Stimulated activated naive CD4-positive, alpha-beta T cell treated with Interleukin-2 at 50 U/mL for 16 hours (primary cell): ENCODE measurements at regions not wholly inside any gene's neighbourhood (a gene's known extent, or its start where the extent isn't known, plus 50 kb on each side); places are given as distances from the start of the nearest gene placed in this dataset.

Experiments used
- DNase-seq: peaks from one replicate; lab custom pipeline; 2025; lab: John Stamatoyannopoulos, UW

DNA sequence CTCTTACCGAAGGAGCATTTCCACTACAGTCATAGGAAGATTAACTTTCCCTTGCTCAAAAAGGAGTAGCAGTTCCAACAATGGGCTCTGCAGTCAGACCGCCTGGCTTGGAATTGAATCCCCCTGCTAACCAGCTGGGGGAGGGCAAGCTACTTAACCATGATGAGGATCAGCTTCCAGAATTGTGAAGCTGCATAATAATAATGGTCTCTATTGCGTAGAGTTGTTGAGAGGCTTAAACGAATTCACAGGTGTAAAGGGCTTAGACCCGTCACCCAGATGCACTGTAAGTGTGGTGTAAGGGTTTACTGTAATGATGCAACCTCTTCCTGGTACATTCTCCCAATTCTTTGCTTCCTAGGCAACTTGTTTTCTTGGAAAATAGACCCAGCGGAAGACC is 185.2 kb upstream of the RGMA start:
- DNase-seq: no peak

DNA sequence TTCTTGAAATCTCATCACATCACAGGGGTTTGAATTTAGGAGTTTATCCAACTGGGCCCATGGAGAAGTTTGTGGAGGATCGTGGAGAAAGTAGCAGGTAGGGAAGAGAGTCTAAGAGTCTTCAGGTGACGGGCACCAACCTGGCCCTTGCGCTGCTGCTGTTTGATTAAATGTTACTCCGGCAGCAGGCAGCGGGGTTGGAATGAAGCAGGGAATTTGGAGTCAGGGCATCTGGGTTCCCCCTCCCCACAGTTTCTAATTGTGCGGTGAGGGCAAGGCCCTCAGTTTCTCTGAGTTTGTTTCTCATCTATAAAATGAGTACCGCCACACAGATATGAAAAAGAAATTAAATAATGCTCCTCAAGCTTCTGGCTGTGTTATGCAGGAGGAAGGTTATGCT is 182.9 kb upstream of the RGMA start:
- DNase-seq: no peak

GRCh38 chr15:93270937-93271467 is 182.0 kb upstream of the RGMA start:
- DNase-seq: no peak

- DNase-seq: no peak
These were observed 179.1 kb upstream of the RGMA start for GRCh38 chr15:93268066-93268465.

DNA sequence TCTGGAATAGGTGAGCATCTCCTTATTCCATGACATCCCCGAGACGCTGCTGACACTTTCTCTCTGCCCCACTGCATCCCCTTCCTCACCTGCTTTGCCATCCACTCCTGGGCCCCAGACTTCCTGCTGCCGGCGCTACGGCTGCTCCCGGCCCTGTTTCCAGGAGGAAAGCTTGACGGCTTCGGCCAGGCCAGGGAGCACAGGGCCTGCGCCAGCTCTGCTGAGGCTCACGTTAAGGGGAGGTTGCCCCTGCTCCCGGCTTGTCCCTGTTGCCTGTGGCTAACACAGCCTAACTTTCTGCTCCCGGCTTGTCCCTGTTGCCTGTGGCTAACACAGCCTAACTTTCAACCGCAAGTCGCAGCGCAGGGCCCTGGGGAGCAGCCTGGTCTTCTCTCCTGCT is 177.3 kb upstream of the RGMA start:
- DNase-seq: no peak

DNA sequence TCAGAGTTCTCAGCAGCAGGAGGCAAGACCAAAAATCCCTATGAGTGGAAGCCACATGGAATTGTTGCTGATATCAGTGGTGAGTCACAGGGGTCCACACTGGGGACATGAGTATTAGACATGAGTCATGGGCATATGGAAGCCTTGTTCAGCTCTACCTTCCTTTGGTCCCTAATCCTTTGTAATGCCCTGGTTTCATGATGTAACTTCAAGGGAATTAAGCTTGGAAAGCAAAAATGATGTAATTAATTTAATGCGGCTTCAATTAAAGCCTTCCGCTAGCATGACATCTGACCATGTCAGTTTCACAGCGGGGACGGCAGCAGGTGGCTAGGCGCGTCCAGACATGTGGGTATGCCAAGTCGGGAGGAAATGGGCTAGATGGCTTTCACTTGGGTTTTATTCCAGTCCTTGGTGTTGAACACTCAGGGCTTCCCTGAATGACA is 176.1 kb upstream of the RGMA start:
- no peak for DNase-seq

DNA sequence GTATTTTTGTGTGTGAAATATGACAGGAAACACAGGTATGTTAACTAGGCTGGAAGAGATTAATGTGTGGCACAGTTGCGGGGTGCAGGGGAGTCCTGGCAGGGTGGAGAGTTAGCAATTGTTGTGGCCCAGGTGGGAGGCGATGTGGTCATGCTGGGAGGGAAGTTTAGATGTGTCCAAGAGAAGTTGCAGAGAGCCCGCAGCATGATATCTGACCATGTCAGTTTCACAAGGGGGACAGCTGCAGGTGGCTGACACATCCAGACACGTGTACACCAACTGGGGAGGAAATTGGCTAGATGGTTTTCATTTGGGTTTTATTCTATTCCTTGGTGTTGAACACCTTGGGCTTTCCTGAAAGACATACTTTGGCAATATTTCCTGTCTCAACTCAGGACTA is 172.8 kb upstream of the RGMA start:
- no peak for DNase-seq

GRCh38 chr15:93257920-93258319 is 168.9 kb upstream of the RGMA start:
- DNase-seq: no peak

DNA sequence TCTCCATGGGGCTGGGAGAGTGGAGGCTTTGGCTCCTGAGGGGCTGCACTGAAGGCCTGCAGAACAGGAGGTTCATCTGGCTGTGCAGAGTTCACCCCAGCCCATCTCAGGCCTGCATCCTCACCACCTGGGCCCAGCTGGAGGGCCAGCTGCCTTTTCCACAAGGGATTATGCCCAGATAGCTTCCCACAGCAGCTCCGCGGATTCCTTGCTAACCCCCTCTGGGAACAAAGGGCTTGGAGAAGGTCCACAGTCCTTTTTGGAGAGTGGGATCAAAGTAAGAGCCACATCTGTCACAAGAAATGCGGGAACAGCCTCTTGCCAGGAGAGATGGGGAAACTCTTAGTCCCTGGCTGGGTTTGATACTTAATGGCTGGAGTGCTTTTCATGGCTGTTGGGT is 164.7 kb upstream of the RGMA start:
- no peak for DNase-seq

GRCh38 chr15:93252780-93253179 is 163.8 kb upstream of the RGMA start:
- DNase-seq: no peak

GRCh38 chr15:93250950-93251349 is 161.9 kb upstream of the RGMA start:
- no peak for DNase-seq

GRCh38 chr15:93250209-93250608 is 161.2 kb upstream of the RGMA start:
- DNase-seq: no peak

- DNase-seq: no peak
These were observed 160.6 kb upstream of the RGMA start for GRCh38 chr15:93249623-93250022.

DNA sequence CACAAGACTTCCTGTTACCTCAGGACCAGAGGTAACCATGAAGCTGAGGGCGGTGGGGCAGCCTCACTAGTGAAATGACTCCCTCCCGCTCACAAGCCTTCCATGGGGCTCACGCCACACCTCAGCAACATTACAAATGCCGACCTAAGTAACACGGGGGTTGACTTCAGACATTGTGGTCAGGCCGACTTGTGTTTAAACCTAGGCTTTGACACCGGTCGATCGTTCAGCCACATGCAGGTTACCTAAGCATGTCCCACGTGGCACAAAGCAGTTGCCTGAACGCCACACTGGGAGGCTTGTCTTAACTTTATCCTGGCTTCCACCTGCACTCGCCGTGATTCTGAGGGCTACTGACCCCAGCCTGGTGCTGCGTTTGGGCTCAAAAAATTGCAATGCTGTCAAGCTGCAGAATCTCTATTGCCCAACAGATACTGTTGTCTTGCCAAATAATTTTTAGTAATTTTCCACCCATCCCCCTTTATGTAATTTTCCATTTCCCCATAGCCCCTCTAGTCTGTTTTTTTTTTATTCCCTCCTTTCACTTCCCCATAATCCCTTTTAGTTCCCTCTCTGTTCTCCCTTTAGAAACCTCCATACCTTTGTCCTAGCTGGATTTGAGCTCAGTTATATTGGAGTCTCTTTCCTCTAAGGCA is 158.6 kb upstream of the RGMA start:
- no peak for DNase-seq

DNA sequence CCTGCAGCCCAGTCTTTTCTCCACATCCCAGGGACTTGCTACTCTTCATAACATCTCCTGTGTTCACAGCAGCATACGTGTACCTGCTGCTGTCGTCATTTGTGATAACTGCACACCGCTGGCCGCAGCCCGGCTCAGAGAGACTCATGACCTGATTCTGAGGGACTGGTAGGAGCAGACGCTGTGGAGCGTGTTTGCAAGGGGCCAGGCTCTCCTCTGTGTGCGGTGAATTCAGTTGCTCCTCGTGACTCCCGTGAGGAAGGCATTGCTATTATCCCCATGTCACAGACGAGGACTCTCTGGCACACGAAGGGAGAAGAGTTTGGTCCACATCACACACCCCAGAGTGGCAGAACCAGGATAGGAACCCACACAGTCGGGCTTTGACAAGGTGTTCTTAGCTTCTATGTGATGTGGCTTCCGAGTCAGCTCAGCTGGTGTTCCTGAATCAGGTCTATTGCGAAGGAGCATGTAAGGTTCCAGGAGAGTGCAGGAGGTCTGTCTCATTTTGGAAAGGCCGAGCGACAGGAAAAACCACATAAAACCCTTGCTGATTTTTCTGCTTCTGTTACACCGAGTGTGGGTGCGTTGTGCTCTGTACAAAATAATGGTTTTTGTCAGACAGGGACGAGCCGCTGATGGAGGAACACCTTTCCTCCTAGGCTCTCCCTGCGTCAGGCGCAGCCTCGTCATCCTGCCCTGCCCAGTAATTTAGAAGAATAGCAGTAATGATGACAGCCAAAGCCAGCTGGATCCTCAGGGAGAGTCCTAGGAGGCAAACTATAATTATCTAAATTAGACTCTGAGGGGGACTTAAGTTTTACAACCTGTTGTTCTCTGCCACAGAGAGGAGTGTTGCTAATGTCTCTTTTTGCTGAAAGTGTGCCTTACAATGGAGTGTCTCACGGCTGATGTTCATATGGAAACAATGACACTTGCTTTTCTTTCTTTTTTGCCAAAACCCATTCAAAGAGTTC is 157.5 kb upstream of the RGMA start:
- no peak for DNase-seq

- no peak for DNase-seq
These were observed 156.6 kb upstream of the RGMA start for GRCh38 chr15:93245661-93246042.

DNA sequence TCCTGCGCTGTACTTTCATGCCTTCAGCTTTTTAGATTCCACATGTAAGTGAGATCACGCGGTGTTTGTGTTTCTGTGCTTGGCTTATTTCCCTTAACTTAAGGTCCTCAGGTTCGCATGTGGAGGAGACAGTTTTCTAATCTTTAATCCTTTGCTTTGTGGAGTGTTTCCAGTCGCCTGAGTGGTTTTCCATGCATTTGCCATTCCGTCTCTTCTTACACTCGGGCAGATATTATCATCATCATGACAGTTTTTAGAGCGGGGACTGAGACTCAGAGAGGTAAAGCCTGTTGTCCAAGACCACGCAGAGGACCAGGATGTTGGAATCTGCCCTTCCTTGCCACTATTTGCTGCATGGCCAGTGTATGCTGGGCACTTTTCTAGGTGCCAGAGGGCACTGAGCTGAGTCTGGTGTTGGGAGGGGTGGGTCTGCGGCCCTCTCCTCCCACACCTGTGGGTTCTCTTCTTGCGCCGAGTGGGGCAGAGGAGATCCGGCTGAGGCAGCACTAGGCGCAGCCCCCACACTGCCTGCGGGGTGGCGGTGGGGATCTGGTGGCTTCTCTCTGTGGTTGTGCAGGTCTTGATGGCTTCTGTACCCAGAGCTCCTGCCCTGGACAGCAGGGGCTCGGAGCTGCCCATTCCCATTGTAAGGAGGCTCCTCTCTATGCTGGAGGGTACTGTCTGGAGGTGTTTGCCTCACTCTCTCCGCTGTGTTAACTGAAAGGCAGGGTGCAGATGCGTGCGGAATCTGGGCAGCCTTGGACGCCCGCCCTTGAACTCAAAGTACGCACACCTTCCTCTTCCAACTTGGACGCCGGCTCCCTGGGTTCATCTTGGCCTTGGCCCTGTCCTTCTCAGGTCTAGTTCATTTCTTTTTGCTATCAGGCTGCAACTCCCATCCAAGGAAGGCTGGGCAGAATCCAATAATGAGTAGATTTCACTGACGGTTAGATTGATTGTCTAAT is 156.0 kb upstream of the RGMA start:
- DNase-seq: no peak

DNA sequence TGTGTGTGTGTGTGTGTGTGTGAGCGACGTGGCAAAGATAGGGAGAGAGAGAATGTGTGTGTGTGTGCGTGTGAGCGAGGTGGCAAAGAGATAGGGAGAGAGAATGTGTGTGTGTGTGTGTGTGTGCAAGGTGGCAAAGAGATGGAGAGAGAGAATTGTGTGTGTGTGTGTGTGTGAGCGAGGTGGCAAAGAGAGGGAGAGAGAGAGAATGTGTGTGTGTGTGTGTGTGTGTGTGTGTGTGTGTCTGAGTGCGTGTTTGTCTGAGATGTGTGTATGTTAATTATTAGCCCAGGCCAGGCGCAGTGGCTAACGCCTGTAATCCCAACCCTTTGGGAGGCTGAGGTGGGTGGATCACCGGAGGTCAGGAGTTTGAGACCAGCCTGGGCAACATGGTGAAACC is 154.6 kb upstream of the RGMA start:
- DNase-seq: no peak

DNA sequence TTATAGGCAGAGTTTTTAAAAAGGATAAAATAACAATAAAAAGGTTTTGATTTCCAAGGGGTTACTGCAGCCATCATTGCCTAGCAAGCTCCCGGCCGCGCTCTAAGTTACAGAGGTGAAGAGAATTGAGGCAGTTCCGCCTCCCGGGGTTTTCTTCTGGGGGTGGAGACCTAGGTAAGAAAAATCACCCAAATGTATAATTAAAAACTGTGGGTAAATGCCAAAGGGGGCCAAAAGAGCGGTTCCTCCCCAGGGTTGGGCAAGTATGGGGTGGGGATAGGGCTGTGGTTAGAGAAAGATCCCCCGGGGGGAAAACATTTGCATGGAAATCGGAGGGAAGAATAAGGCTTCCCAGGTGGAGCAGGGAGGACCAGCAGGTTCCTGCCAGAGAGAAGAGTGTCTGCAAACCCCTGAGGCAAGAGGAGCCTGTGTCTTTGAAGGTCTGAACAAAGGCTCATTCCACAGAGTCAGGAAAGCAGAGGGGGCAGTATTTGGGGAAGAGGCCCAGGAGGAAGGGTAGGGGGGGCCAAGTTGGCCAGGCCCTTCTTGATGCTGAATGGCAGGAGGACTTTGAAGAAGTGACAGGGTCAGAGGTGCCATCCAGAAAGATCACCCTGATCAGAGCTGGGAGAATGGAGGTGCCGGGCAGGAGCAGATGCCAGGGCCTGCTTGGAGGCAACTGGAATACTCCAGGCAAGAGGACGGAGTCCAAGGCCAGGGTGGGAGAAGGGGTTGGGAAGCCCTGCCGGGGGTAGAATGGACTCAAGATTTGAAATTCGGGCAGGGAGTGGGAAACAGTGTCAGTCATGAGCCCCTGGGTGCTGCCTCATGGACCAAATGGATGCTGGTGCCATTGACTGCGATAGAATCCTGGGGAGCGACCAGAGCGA is 152.9 kb upstream of the RGMA start:
- no peak for DNase-seq

DNA sequence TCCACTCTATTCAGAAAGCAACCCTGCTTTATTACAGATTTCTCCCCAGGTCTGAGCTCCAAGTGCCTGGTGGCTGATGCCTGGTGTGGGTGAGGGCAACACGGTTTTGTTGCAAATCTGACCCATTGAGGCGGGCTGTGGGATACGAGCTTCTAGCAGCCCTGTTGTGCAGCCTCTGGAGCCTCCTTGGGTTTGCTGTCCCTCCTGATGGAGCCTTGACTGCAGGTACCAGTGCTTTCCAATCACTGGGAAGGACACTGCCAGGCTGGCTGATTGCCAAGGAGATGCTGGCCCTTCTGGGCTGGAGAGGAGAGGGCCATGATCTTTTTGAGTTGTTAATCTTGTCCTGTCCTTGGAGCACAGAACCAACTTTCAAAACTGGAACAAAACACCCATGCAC is 151.0 kb upstream of the RGMA start:
- DNase-seq: no peak

DNA sequence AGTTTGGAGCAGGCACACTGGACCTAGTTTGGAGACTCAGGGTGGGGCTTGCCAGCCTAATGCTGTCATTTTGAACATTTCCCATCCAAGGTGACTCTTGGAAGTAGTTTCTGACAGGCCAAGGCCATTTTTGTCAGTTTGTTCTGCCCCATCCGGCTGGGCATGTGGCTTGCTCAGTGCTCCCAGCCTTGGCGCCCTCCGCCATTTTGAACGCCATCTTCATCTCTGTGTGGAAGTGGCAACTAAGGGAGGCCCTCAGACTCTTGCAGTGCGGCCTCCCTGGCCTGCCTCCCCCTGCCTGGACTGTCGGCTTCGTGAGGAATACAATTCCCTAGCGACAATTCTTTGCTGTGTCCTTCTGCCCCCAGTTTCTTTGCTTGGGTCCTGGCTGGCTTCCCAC is 150.6 kb upstream of the RGMA start:
- no peak for DNase-seq
